PC-9 (cell line): ENCODE measurements at regions not wholly inside any gene's neighbourhood (a gene's known extent, or its start where the extent isn't known, plus 50 kb on each side); places are given as distances from the start of the nearest gene placed in this dataset.

Source experiments
- BruUV-seq: library from RNA; stranded (reverse); fragments of 400-500 nt; replicated peaks from 2 replicates; lab custom pipeline; 2021; lab: Mats Ljungman, UMichigan
- CTCF ChIA-PET: fragments of 300-600 bp; sonication (Branson Sonifier 250); formaldehyde crosslinking; loops from one replicate; lab custom pipeline; 2022; ENCODE audit warnings: antibody characterized with exemption; lab: Charles Lee
- POLR2A ChIA-PET: fragments of 300-600 bp; sonication (Branson Sonifier 250); formaldehyde crosslinking; loops from one replicate; lab custom pipeline; 2022; ENCODE audit warnings: antibody characterized with exemption; ENCODE audit not compliant: unreplicated experiment; lab: Charles Lee
- DNase-seq, 2 experiments: peaks; one replicate each; pipeline versions ENCODE4 v3.0.0 to v3.0.0-alpha.2; 2015 to 2022; ENCODE audit warnings: mixed read lengths in 1 of 2
- H2AFZ ChIP-seq: fragments of 200-600 bp; sonication (generic); 2 replicates; pipeline ENCODE4 v1.8.1; 2017; ENCODE audit warnings: antibody characterized with exemption
- H3F3A ChIP-seq: fragments of 200-600 bp; sonication (generic); 2 replicates; pipeline ENCODE4 v1.8.1; 2017; ENCODE audit warnings: antibody characterized with exemption, mild to moderate bottlenecking, low read depth; ENCODE audit not compliant: insufficient read depth
- H3K27ac ChIP-seq: fragments of 200-600 bp; sonication (generic); 2 replicates; pipeline ENCODE4 v1.6.1; 2016; ENCODE audit warnings: mixed run types
- H3K27me3 ChIP-seq: fragments of 200-600 bp; sonication (generic); 2 replicates; pipeline ENCODE4 v1.6.1; 2016; ENCODE audit warnings: low read depth, mixed run types; ENCODE audit not compliant: insufficient read depth
- H3K36me3 ChIP-seq: fragments of 200-600 bp; sonication (generic); 2 replicates; pipeline ENCODE4 v1.6.1; 2016; ENCODE audit warnings: low read depth, mixed run types
- H3K4me1 ChIP-seq: fragments of 200-600 bp; sonication (generic); replicated peaks from 2 replicates; pipeline ENCODE4 v1.6.1; 2016; ENCODE audit warnings: mixed run types; ENCODE audit not compliant: insufficient read depth
- H3K4me2 ChIP-seq: fragments of 200-600 bp; sonication (generic); 2 replicates; pipeline ENCODE4 v1.6.1; 2017; ENCODE audit warnings: mixed run types
- H3K4me3 ChIP-seq: fragments of 200-600 bp; sonication (generic); 2 replicates; pipeline ENCODE4 v1.6.1; 2016; ENCODE audit warnings: mixed run types
- H3K79me2 ChIP-seq: fragments of 200-600 bp; sonication (generic); 2 replicates; pipeline ENCODE4 v1.6.1; 2017; ENCODE audit warnings: low read depth, mixed run types
- H3K9me2 ChIP-seq: fragments of 200-600 bp; sonication (generic); 2 replicates; pipeline ENCODE4 v1.8.1; 2017; ENCODE audit warnings: mild to moderate bottlenecking; ENCODE audit not compliant: insufficient read depth
- H3K9me3 ChIP-seq: fragments of 200-600 bp; sonication (generic); 2 replicates; pipeline ENCODE4 v1.8.1; 2016; ENCODE audit warnings: low read depth; ENCODE audit not compliant: insufficient read depth
- H4K20me1 ChIP-seq: fragments of 200-600 bp; sonication (generic); 2 replicates; pipeline ENCODE4 v1.8.1; 2017; ENCODE audit not compliant: insufficient read depth
- EZH2 ChIP-seq: fragments of 200-600 bp; sonication (generic); IDR thresholded peaks from 2 replicates; pipeline ENCODE4 v1.8.0; 2017; ENCODE audit warnings: antibody characterized with exemption, low read depth
- intact Hi-C: fragments of 100-400 bp; cut with micrococcal nuclease; formaldehyde crosslinking; loops from one replicate; pipeline ENCODE4 v1.10.0; 2022; ENCODE audit not compliant: unreplicated experiment
- TF ChIP-seq, protein P1 (sequence below): fragments of 200-600 bp; sonication (generic); conservative IDR thresholded peaks from 2 replicates; pipeline ENCODE4 v1.6.1; 2017; ENCODE audit warnings: mixed run types, antibody characterized with exemption, mild to moderate bottlenecking, moderate library complexity

DNA sequence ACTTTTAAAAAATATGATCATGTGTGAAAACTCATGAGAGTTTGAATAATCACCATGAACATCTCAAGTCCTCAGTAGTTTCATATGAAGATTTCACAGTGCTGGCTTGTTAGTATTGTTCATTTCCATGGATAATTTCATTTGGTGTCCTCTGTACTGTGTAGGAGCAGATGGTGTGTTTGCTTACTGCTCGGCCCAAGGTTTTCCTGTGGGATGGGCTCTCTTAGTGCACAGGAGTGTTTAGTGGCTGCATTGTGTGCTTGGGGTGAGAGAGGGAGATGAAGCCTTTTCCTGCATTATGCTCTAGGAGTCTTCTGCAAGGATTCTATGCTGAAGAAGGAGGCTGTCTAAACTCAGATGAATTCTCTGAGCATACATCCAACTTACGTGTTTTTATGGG is 270.6 kb downstream of the SOCS6 start:
- Histone ChIP-seq H3K4me2 (no peak overlapping the region), H3K79me2 (no peaks in the 10 kb centered on the region), H3K4me3 (no peak overlapping the region), H3K4me1 (no peaks in the 10 kb centered on the region), H3K27ac (no peak overlapping the region), H3K36me3 (no peaks in the 10 kb centered on the region), H3K9me3 (no peaks in the 10 kb centered on the region), H3K9me2 (no peaks in the 10 kb centered on the region), H3K27me3 (no peaks in the 10 kb centered on the region), H4K20me1 (no peaks in the 10 kb centered on the region), H2AFZ (no peak overlapping the region), H3F3A (no peaks in the 10 kb centered on the region)
- no TSS peak for BruUV-seq
- CTCF ChIA-PET = no interaction called here
- TF ChIP-seq, protein P1, sequence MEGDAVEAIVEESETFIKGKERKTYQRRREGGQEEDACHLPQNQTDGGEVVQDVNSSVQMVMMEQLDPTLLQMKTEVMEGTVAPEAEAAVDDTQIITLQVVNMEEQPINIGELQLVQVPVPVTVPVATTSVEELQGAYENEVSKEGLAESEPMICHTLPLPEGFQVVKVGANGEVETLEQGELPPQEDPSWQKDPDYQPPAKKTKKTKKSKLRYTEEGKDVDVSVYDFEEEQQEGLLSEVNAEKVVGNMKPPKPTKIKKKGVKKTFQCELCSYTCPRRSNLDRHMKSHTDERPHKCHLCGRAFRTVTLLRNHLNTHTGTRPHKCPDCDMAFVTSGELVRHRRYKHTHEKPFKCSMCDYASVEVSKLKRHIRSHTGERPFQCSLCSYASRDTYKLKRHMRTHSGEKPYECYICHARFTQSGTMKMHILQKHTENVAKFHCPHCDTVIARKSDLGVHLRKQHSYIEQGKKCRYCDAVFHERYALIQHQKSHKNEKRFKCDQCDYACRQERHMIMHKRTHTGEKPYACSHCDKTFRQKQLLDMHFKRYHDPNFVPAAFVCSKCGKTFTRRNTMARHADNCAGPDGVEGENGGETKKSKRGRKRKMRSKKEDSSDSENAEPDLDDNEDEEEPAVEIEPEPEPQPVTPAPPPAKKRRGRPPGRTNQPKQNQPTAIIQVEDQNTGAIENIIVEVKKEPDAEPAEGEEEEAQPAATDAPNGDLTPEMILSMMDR = no peak
- no peak for TF ChIP-seq EZH2
- POLR2A ChIA-PET = no interaction called here
- intact Hi-C loops = no loop called here
- no peak for DNase-seq

DNA sequence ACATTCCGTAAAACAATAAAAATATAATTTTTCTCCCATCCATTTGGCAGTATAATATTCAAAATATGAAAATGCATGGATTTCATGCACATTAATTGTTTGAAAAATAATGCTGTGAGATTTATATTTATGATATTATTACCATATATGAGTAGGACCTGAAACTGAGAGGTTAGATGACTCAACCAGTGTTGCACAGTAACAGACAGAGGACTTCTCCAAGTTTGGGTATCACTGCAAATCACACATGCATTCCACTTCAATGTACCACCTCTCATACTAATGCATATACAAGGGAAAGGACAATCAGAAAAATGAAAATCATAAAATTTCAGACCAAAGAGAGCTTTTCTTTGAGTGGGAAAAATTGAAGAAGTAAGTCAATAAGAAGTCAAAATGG is 269.5 kb downstream of the SOCS6 start:
- Histone ChIP-seq H3K9me2 (no peaks in the 10 kb centered on the region), H3K9me3 (no peaks in the 10 kb centered on the region), H2AFZ (no peak overlapping the region), H4K20me1 (no peaks in the 10 kb centered on the region), H3K4me2 (no peak overlapping the region), H3K27me3 (no peaks in the 10 kb centered on the region), H3K4me3 (no peak overlapping the region), H3F3A (no peaks in the 10 kb centered on the region), H3K79me2 (no peaks in the 10 kb centered on the region), H3K36me3 (no peaks in the 10 kb centered on the region), H3K27ac (no peak overlapping the region), H3K4me1 (no peaks in the 10 kb centered on the region)
- TF ChIP-seq, protein P1 = no peak
- TF ChIP-seq EZH2 = no peak
- BruUV-seq = no TSS peak
- ChIA-PET POLR2A (no interaction called here), CTCF (no interaction called here)
- intact Hi-C loops = no loop called here
- DNase-seq = no peak

DNA sequence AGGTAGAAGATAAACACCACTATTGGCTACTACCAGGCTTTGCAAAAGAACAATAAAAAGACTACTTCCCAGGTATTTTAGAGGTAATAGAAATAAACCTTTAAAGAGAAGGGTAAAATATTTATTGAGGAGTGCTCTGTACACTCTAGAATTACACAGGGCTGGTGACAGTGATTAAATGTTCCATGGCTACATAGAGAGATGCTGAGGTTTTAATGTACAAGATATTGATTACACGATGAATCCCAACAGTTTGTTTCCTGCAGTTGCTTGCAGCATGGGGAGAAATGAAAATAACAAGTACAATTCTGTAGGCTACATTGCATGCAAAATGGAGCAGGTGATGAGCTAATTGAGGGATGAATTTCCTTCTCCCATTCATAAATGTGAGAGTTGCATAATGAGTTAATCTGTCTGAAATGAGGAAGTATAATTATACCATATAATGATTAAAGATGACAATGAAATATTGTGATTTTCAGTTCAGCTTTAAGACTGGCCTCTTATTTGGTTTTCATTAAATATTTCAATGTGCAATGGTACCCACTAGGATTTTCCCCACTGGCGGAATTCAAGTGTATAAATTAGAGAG is 266.1 kb downstream of the SOCS6 start:
- CTCF ChIA-PET = no interaction called here
- Histone ChIP-seq H3F3A (no peaks in the 10 kb centered on the region), H3K4me2 (no peak overlapping the region), H3K9me2 (no peaks in the 10 kb centered on the region), H4K20me1 (no peaks in the 10 kb centered on the region), H2AFZ (no peak overlapping the region), H3K36me3 (no peaks in the 10 kb centered on the region), H3K4me3 (no peak overlapping the region), H3K79me2 (no peaks in the 10 kb centered on the region), H3K27ac (no peak overlapping the region), H3K27me3 (no peaks in the 10 kb centered on the region), H3K9me3 (no peaks in the 10 kb centered on the region), H3K4me1 (no peaks in the 10 kb centered on the region)
- TF ChIP-seq, protein P1 = no peak
- no peak for TF ChIP-seq EZH2
- intact Hi-C loops = no loop called here
- POLR2A ChIA-PET = no interaction called here
- no TSS peak for BruUV-seq
- DNase-seq = no peak
